T-helper 1 cell (primary cell): ENCODE measurements at regions not wholly inside any gene's neighbourhood (a gene's known extent, or its start where the extent isn't known, plus 50 kb on each side); places are given as distances from the start of the nearest gene placed in this dataset.

Source experiments
- DNase-seq, 5 donors: peaks; one replicate each; pipeline ENCODE4 v3.0.0-alpha.2; 2012 to 2020

DNA sequence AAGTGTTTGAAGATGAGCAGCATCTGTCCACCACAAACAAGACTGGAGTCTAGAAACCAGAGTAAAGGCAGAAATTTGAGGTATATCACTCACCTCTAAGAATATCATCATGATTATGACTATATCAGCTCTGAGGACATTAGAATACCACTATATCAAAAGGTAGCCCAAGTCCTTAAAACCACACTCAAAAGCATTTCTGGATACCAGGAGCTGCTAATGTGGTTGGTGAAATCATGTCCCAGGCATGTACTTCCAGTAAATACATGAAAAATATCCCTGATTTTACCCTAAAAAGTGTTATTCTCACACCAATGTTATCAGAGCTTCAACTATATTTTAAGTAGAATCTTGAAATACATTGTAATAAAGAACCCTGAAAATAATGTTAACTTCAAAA is 136.3 kb upstream of the SMAD1 start:
- no peak for DNase-seq

DNA sequence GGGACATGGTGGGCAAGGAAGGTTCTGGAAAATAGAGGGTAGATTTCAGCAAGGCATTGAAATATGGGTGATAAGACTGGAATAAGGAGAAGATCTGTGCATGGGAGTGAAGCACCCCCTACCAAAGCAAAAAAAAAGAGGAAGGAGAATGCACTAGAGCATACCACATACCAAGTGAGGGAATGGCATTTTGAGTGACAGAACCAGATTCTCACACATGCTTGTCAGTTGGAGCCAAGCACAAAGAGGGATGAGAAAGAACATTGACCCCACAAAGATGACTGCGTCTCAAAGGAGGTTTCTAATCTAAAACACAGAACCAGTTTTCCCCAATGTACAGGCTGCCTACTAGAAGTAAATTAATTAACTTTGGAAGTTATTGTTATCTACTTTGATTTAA is 140.3 kb upstream of the SMAD1 start:
- DNase-seq, result no peak

DNA sequence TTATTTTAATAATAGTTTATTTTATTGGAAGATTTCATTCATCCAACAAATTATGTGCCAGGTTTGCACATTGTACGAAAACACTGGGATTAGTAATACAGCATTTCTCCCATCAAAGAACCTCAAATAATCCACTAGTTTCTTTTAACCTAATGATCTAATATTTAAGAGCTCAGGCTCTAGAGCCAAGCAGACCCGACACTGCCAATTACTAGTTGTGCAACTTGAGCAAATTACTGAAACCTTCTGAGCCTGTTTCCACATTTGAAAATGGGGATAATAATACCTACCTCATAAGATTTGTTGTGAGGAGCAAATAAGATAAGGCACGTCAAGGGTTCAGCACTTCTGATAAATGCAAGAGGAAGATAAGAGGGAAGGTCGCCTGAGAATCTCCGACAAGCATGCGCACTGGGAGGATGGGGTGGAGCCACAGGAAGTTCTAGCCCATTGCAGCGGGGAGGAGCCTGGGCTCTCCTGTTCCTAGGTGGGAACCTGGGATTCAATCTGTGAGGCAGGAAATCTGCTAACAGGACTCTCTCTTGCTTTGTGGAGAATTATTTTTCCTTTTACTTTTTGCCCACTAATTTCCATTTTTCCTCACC is 141.5 kb upstream of the SMAD1 start:
- no peak for DNase-seq

DNA sequence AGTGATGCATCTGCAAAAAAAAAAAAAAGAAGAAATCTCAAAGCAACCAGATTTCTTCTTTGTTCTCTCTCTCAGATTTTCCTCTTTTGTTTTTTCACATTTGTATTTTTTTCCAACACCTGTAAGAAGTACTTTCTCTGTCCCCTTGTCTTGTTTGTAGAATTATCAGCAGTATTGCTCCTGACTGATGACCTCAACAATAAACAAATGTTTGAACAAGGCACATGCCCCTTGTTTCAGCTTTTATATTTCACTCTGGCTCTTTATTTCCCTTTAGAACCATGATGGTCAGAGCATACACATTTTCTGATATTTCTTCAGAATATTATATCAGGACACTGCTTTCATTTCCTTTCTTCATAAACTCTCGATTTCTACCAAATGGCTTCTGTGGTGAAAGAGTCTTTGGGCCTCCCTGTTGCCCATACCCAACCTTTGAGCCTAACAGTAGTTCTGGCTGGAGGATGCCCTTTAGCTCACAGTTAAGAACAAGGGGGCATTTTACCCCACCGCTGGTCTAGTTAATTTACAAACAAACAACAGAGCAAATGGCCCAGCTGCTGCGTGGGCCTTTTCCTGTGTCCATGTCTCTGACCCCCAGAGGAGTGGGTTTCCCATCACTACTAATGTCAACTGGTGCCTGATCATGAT is 142.5 kb upstream of the SMAD1 start:
- no peak for DNase-seq

DNA sequence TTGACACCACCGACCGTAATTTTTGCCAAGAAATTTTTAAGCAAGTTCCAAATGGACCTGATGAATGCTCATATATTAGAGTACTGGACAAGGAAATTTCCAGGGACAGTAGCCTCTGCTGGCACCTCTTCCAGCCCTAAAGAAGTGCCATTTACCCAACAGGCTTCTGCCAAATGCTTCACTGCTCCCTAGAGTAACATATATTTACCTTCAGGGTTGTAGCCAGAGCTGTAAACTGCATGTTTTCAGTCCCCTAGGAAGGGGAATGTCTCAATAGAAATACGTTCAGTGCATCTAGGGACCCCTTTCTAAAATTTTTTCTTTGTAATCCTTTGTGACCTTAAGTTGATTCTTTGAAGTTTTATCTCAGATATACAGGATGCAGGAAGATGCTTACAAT is 143.1 kb upstream of the SMAD1 start:
- DNase-seq, result no peak

DNA sequence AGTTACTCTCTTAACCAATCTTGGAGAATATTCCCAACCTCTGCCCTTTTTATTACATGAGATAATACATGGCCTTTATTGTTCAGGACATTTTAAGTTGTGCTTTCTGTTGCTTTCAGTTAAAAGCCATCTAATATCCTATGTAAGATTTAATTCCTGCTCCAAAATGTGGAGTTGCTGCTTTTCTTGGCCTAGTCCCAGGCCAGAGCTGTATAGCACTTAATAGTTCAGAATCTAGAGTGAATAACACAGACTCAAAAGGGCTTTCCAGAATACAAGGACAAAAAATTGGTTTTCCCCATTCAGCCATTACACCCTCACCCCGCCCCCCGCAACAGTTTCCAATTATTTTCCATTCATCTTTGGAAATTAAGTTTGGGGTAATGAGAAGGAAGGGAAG is 144.3 kb upstream of the SMAD1 start:
- DNase-seq, result no peak

DNA sequence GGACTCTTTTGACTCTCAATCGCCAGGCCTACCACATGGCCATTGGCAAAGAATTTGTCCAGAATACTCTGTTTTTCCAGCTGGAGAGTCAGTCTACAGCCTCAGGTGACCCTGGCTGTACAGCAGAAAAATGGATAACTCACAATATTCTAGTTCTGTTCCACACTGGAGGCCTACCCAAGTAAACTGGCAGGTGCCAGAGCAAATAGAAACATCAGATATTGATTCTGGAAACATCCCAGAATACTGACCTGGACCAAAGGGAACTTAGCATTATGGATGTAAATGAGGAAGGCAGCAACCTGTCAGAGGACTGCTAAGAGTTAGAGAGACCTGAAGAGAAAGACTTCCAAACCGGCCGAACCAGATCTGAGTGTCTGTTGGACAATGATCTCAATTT is 147.9 kb upstream of the SMAD1 start:
- DNase-seq, result no peak

DNA sequence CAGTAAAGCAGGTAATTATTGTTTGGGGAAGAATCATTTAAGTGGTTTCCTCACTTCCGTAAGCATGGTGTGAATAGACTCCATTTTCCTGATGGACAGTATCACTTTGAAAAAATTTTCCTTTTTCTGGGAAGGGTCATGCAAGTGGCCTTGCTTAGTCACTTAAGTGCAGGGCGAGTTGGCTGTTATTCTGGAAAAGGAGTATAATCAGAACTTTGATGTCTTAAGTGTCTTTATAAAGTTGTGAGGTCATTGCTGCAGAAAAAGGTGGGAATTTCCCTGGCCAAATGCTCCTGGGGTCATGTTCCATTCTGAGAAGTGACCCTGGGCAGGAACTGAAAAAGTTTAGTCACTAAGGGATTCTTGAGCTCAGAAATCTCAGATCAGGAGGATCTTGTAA is 146.1 kb upstream of the OTUD4 start:
- no peak for DNase-seq

DNA sequence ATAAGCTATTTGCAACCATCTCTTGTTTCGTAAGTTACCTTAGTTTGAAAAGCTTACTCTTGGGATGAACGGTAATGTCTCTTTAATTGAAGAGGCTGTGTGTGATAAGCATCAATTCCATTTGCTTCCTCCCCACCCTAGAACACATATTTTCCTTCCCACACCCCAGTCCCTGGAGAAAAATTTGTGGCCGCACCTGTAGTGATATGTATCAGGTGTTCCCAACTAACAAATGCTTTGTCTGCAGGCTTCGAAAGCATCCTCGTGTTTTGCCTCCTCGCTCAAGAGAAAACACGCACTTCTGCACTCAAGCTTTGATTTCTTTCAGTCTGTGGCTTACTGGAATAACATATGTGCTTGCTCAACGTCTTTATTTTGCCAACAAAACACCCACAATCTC is 143.8 kb upstream of the OTUD4 start:
- no peak for DNase-seq

DNA sequence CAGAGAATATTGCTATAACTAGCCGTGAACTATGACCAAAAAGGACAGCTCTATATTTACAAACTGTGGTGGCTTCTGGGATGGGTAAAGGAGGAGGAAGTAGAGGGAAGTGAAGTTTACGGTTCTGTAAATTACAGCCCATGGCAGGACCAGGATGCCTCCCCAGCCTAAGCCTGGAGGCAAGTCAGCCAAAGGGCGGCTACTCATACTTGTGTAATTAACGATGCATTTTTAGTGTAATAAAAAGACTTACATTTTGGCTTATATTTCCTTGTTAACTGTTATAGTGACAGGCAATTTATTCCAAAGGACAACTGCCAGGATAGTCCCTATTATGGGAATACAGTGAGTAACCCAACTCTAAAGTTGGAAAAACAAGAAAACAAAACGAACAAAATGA is 139.9 kb upstream of the OTUD4 start:
- DNase-seq, result no peak

DNA sequence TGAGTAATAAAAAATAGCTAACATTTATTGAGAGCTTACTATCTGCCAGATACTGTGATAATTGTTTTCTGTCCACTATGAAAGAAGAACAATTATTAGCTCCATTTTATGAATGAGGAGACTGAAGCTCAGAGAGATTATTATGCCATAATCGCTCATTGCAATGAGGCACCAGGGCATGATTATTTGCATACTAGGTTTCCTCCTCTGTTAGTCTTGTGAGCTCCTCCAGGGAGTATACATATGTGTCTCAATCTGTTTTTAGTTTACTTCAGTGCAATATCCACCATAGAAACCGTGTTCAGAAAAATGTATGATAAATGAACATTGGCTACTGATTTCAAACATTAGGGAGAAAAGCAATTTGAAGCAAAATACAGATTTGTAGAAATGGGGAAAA is 139.4 kb upstream of the OTUD4 start:
- no peak for DNase-seq

DNA sequence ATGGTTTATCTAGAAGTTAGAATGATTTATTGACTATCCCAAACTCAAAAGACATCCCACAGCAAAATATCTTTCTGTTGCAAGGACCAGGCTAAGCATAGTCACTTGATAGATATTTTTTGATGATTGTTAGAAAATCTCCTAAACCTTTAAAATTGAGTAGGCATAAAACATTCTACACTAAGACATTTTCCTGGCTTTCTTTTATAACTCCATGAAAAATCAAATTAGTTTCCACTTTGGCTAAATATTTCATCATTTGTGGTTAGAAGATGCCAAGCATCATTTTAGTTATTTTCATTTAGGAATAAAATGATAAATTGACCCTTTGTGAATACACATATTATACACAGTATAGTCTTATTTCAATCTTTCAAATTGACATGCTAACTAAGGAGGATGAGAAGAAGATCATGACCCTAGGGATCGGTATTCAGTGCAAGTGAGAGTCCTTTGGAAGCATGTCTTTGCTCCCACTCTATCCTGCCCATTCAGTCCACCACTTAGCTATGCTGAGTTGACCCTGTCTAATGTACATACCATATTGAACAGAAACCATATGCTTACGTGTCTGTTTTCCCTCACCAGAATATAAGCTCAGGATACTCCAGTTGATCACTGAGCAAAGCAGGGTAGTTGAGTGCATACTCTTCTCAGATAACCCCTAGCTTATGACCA is 136.6 kb upstream of the OTUD4 start:
- DNase-seq, result no peak

DNA sequence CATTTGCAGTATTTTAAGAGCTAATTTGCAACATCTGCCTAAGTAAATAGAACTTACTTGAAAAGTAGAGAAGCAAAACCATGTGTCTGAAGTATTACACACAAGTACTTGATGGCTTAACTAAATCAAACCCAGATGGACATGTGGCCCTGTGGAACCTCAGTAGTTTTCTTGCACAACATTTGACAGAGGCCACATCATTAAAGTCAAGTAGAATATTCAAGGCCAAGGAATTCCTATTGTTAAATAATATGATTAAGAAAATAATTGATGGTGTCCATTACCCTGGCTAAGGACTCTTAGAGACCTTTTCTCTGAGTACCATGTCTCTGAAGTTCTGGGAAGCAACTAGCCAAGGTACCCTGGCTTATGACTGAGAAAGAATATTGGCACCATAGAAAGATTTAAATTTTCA is 135.4 kb upstream of the OTUD4 start:
- no peak for DNase-seq

DNA sequence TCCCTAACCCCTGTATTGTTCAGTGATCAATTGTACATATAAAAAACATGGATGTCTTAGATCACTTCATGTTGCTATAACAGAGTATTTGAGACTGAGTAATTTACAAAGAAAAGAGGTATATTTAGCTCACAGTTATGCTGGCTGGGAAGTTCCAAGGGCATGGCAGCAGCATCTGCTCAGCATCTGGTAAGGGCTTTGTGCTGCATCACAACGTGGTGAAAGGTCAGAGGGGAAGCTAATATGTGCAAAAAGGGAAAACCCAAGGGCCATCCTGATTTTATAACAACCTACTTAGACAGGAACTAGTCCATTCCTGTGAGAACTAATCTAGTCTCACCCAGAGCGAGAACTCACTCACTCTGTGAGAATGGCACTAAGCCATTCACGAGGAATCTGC is 128.2 kb upstream of the OTUD4 start:
- no peak for DNase-seq

DNA sequence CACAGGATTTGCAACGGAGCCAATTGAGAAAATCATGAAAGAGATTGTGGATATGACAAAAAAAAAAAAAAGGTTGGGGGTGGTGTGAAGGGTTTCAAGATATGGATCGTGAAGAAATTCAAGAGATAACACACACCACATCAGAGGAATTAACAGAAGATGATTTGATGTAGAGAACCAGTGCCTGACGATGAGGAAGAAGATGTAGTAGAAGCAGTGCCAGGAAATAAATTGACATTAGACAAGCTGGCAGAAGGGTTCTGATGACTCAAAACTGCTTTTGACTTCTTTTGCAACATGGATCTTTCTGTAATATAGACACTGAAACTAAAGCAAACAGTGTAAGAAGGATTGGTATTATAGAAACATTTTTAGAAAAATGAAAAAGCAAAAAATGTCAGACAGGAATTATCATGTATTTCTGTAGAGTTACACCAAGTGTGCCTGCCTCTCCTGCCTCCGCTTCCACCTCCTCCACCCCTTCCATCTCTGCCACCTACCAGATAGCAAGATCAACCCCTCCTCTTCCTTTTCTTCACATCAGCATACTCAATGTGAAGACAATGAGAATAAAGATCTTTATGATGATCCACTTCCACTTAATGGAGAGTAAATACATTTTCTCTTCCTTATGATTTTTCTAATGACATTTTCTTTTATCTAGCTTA is 127.5 kb upstream of the OTUD4 start:
- DNase-seq, result no peak

DNA sequence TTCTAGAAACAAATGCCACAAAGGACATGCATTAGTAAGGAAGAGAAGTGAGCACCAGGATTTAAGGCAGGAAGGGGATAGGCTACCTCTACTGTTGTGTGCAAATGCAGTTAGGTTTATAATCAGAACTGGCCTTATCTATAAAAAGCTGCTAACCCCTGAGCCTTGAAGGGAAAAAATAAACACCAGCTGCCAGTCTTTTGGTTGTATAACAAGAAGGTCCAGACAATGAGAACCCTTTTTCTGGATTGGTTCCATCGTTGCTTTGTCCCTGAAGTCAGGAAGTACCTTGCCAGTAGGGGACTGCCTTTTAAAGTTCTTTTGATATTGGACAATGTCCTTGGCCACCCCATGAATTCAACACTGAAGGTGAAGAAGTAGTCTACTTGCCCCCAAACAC is 126.7 kb upstream of the OTUD4 start:
- no peak for DNase-seq

DNA sequence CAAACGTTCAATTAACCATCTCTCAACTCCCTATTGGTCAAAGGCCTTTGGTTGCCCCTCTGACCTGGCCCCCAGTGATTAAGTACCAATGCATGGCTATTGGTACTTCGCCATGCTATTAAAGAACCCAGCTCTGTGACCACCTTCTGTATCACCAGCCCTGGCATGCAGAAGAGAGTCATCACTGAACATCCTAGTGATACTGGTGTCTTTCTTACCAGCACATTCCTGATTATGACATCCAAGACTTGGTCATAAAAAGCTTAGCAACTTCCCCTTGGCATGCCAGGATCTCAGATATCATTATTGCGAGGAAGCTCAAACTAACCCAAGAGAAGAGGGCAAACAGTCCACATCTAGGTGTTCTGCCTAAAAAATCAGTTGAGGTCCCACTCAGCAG is 122.3 kb upstream of the OTUD4 start:
- DNase-seq, result no peak

DNA sequence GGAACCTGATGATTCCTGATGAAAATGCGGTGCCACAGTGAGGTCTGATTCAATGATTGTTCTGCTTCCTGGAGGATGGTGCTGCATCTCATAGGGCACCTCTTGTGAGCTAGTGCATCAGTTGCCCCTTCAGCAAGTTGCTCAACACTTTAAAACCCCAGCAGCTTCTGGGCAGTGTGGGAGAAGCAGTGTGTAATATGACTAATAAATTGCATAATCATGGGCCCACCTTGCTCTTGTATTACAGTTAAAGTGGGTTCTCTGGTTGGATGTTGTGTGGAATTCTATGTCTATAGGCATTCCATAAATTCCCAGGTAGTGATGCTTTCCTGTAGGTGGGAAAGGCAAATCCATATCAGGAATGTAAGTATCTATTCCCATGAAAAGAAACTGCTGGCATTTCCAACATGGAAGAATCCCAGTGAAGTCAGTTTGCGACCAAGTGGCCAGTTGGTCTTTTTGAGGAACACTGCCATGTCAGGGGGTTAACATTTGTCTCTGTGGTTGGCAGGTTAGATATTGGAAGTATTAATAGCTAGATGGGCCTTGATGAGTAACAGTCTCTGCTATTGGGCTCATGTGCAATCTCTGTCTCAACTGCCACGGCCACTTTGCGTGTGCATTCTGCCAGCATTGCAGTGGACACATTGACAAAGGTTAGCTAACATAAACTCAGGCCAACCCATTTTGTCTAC is 121.1 kb upstream of the OTUD4 start:
- no peak for DNase-seq

DNA sequence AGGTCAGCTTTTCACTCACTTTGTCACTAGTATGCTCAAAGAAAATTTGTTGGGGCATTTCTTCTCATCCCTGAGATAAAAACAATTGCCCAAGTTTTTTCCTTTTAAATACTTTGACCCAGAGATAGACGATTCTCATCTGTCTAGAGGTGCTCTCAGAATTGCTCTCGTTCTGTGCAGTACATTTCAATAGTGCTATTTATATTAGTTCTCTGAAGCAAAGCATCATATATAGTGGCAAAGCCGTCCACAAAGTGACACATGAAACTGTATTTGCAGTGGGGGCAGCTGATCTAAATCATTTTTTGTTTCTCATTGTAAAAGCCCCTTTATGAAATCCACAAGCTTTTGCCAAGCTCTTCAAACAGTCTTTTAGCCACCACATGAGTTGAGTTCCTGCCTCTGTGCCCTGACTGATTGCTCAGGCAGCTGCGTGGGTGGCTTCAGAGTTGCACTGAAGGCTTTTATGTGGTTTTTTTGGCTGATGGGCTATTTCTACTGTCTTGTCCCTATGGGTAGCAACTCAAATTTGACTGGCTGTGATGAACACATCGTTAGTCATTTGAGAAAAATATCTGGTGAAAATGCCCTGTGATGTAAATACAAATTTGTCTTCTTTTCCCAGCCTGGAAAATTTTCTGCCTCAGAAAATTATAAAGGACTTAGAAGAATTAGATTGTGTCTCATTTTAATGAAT is 119.1 kb upstream of the OTUD4 start:
- peak in 2 of 5 donors; percentile 0 to 4 for DNase-seq

DNA sequence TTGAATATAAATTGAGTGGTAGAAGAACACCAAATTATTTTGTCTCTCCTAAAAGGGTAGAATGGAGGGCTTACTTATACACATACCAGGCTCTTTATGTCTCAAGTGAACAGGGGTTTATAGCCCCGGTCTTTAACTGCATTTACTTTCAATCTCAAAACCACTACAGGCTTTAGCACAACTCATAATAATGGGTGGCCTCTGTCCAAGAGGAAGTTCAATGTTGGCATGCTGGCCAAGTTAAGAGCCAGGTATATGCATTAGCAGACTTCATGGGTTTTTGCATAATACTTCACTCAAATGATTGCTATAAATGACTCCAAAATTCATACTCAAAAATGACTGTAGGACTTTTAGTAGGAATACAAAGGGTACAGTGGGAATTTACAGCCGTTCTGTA is 118.5 kb upstream of the OTUD4 start:
- DNase-seq, result no peak

DNA sequence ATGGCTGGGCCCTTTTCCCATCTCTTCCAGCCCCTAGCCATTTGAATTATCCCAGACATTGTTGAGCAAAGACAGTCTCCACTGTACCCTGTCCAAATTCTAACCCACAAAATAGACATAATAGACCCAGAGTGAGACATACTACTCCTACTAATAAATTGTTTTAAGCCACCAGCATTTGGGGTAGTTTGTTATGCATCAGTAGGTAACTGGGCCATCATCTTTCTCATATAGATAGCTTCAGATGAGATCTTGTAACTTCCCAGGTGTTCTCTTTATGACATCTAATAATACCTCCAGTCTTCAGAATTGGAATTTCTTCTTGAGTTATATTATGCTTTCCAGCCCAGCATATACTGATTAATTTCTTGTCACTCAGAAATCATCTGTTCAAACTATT is 117.2 kb upstream of the OTUD4 start:
- no peak for DNase-seq

DNA sequence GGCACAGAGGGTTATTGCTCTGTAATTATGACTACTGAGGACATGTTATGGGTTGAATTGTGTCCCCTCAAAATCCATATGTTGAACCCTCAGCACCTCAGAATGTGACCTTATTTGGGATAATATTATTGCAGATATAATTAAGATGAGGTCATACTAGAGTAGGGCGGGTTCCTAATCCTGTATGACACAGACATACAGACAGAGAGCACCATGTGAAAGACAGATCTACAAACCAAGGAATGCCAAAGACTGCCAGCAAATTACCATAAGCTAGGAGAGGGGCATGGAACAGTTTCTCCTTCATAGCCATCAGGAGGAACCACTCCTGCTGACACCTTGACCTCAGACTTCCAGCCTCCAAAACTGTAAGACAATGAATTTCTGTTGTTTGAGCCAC is 115.2 kb upstream of the OTUD4 start:
- no peak for DNase-seq

DNA sequence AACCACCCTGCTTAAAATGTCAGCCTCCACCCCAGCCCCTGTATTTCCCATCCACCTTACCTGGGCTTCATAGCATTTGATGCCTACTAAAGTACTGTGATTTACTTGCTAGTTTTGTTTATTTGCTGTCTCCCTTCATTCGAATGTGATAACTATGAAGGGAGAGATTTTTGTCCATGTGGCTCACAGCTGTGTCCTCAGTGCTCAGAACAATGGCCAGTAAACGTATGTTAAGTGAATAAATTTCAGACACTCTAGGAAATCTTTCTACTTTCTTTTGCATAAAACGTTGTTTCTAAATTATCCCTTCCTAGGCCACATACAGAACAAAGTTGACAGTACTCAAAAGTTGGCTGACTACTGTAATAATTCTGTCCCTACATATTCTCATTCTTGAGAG is 114.7 kb upstream of the OTUD4 start:
- no peak for DNase-seq
